ENCODE measurements at regions not wholly inside any gene's neighbourhood (a gene's known extent, or its start where the extent isn't known, plus 50 kb on each side); places are given as distances from the start of the nearest gene placed in this dataset.

DNA sequence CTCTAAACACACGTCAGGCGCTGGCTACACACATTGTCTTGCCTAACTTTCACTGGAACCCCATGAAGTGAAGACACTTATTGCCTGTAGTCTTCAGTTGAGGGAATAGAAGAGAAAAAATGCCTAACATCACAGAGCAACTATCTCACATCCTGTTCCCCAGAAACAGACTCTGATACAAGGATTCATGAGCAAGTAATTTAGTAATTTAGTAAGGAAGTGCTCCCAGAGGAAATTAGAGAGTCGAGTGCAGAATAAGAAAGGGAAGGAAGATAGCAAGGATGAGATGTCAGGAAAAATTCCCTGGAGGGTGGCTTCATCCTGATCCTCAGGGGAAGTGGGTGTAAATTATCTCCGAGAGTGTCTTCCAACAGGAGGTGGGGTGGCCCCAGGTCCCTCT is 104.0 kb downstream of the FOXA2 start:
- Histone ChIP-seq H3K27ac (ENCODE audit: low read depth, low read length) (no peak overlapping the region), H3K4me3 (ENCODE audit: extremely low read depth in 1 of 4, insufficient read depth in 2 of 4, low read depth in 3 of 4, low read length in 4 of 4) (no peak overlapping the region), H2BK20ac (ENCODE audit: low read length) (no peak overlapping the region), H3K4me1 (replicated peaks in 1 of 4; ENCODE audit: control insufficient read depth in 3 of 4, insufficient read depth in 4 of 4, low read length in 3 of 4) (no peaks in the 10 kb centered on the region; a peak in 2 of 7 replicates), H3K9ac (replicated peaks in 1 of 4; ENCODE audit: extremely low read depth in 1 of 4, low read depth in 3 of 4, low read length in 3 of 4) (no peak overlapping the region), H4K20me1 (replicated peaks in 1 of 2; ENCODE audit: control insufficient read depth in 1 of 2, insufficient read depth in 2 of 2, low read length in 2 of 2) (no peaks in the 10 kb centered on the region), H2AK5ac (ENCODE audit: low read depth, low read length) (no peak overlapping the region), H2BK15ac (ENCODE audit: low read length) (no peak overlapping the region), H3K23me2 (ENCODE audit: low read depth, low read length) (no peaks in the 10 kb centered on the region; the same call in 1 of the 2 replicates), H4K91ac (replicated peaks; ENCODE audit: insufficient read length, low read length) (no peak overlapping the region), H2BK120ac (replicated peaks; ENCODE audit: low read depth, low read length) (no peak overlapping the region), H3K14ac (ENCODE audit: insufficient read length) (no peak overlapping the region), H4K5ac (ENCODE audit: insufficient read length, low read depth, low read length) (no peak overlapping the region), H3K79me1 (ENCODE audit: low read depth, low read length) (no peaks in the 10 kb centered on the region), H3K36me3 (ENCODE audit: control insufficient read depth in 2 of 4, insufficient read depth in 4 of 4, low read length in 3 of 4) (no peaks in the 10 kb centered on the region), H3K9me3 (ENCODE audit: insufficient read depth in 2 of 2, low read depth in 1 of 2, low read length in 1 of 2) (no peaks in the 10 kb centered on the region), H3K23ac (ENCODE audit: insufficient read length) (no peak overlapping the region), H2BK12ac (ENCODE audit: low read depth, low read length) (no peak overlapping the region), H3K79me2 (ENCODE audit: control insufficient read depth in 1 of 2, insufficient read depth in 2 of 2, low read length in 2 of 2) (no peaks in the 10 kb centered on the region), H2BK5ac (ENCODE audit: low read depth, low read length) (no peak overlapping the region), H3K56ac (replicated peaks; ENCODE audit: insufficient read length, low read depth, low read length) (no peak overlapping the region), H2AFZ (ENCODE audit: low read length) (no peak overlapping the region), H3K4me2 (ENCODE audit: insufficient read depth in 1 of 2, low read depth in 2 of 2, low read length in 2 of 2) (no peak overlapping the region), H3K27me3 (replicated peaks in 1 of 4; ENCODE audit: control insufficient read depth in 3 of 4, extremely low read depth in 1 of 4, insufficient read depth in 3 of 4, low read length in 3 of 4) (no peaks in the 10 kb centered on the region), H3K18ac (ENCODE audit: extremely low read depth, low read length) (no peak overlapping the region), H4K8ac (ENCODE audit: extremely low read depth, insufficient read depth, low read length) (no peak overlapping the region), H3K4ac (replicated peaks; ENCODE audit: insufficient read length, low read depth, low read length) (no peak overlapping the region)
- ChIA-PET POLR2A (ENCODE audit: partially characterized antibody) (no interaction called here), CTCF (ENCODE audit: partially characterized antibody) (interaction anchor here (1.9 to 2.7 kb wide), 3 partner anchors 11 to 40 kb away, joined by 5 to 12 read pairs (median 6); no protein-coding TSS in a partner anchor)
- DNase-seq (ENCODE audit: low read depth in 1 of 2, low spot score in 2 of 2), result no peak
- FAIRE-seq, result no peak
- 79% methylated on average over 4 of the region's 4 CpGs; no CpG with 5 or more reads in 1 of the 2 experiments for WGBS, 2 experiments (ENCODE audit: extremely low coverage in 1 of 2, insufficient coverage in 1 of 2, insufficient read length in 1 of 2, insufficient replicate concordance in 2 of 2, low coverage in 1 of 2, low lambda C conversion rate in 2 of 2, missing lambda C conversion rate in 1 of 2)
- TF ChIP-seq, protein P1, sequence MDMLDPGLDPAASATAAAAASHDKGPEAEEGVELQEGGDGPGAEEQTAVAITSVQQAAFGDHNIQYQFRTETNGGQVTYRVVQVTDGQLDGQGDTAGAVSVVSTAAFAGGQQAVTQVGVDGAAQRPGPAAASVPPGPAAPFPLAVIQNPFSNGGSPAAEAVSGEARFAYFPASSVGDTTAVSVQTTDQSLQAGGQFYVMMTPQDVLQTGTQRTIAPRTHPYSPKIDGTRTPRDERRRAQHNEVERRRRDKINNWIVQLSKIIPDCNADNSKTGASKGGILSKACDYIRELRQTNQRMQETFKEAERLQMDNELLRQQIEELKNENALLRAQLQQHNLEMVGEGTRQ (IDR thresholded peaks at IDR 0.05; ENCODE audit: low read length), result no peak
- TF ChIP-seq TBP (IDR thresholded peaks at IDR 0.05; ENCODE audit: low read depth, low read length), result no peak
- TF ChIP-seq YY1 (IDR thresholded peaks at IDR 0.05; ENCODE audit: low read depth, low read length), result no peak
- no peak for TF ChIP-seq HDAC2 (IDR thresholded peaks at IDR 0.05; ENCODE audit: borderline replicate concordance in 1 of 2, low read depth in 2 of 2, low read length in 2 of 2)
- no peak for TF ChIP-seq MAX (IDR thresholded peaks at IDR 0.05)
- TF ChIP-seq RNF2 (IDR thresholded peaks at IDR 0.05; ENCODE audit: borderline replicate concordance, low read depth, low read length, missing control alignments, poor library complexity, severe bottlenecking), result no peak
- TF ChIP-seq RXRA (IDR thresholded peaks at IDR 0.05; ENCODE audit: insufficient read depth, low read depth, low read length), result no peak
- TF ChIP-seq SP2 (IDR thresholded peaks at IDR 0.05; ENCODE audit: low read length), result no peak
- no peak for TF ChIP-seq EP300 (IDR thresholded peaks at IDR 0.05; ENCODE audit: borderline replicate concordance in 1 of 2, low read depth in 2 of 2, low read length in 2 of 2)
- no peak for TF ChIP-seq PHF8 (conservative IDR thresholded peaks at IDR 0.05; ENCODE audit: low read depth, low read length)
- TF ChIP-seq CBX8 (IDR thresholded peaks at IDR 0.05; ENCODE audit: borderline replicate concordance, low read depth, low read length), result no peak
- TF ChIP-seq BRCA1 (IDR thresholded peaks at IDR 0.05; ENCODE audit: low read depth, low read length), result no peak
- no peak for TF ChIP-seq CHD1 (IDR thresholded peaks at IDR 0.05; ENCODE audit: low read depth, low read length)

Measured in H1 (cell line).